WTC11 (cell line): ENCODE measurements at regions not wholly inside any gene's neighbourhood (a gene's known extent, or its start where the extent isn't known, plus 50 kb on each side); places are given as distances from the start of the nearest gene placed in this dataset.
"Not testable (repeated sequence)": the region's sequence is repeated elsewhere in the genome, so short reads cannot be mapped to it uniquely, and the experiment has no call there.

Source experiments
- ATAC-seq: fragments of 200-7000 bp; cut with Tn5 transposase; 2 replicates; pipeline ENCODE4 v1.10.0; 2021; ENCODE audit warnings: mild to moderate bottlenecking, moderate library complexity
- CTCF ChIA-PET: fragments of 300-600 bp; sonication (Branson Sonifier 250); formaldehyde crosslinking; loops from one replicate; lab custom pipeline; 2021; ENCODE audit warnings: antibody characterized with exemption; lab: Charles Lee
- POLR2A ChIA-PET: fragments of 350-600 bp; sonication (Branson Sonifier 250); formaldehyde crosslinking; loops from one replicate; lab custom pipeline; 2021; ENCODE audit warnings: antibody characterized with exemption; lab: Charles Lee
- DNase-seq: peaks from one replicate; pipeline ENCODE4 v3.0.0; 2021; ENCODE audit warnings: low spot score
- H3K27ac Mint-ChIP-seq: 2 replicates; pipeline ENCODE4 v1.8.0; 2021; ENCODE audit warnings: mixed read lengths
- H3K27me3 Mint-ChIP-seq: 2 replicates; pipeline ENCODE4 v1.8.0; 2021; ENCODE audit warnings: low read depth, mild to moderate bottlenecking, moderate library complexity, mixed read lengths
- H3K36me3 Mint-ChIP-seq: 2 replicates; pipeline ENCODE4 v1.8.0; 2021; ENCODE audit warnings: mixed read lengths
- H3K4me1 Mint-ChIP-seq: 2 replicates; pipeline ENCODE4 v1.8.0; 2022; ENCODE audit warnings: mixed read lengths
- H3K4me3 Mint-ChIP-seq: 2 replicates; pipeline ENCODE4 v1.8.0; 2021; ENCODE audit warnings: mild to moderate bottlenecking, moderate library complexity, mixed read lengths
- H3K9me3 Mint-ChIP-seq: 2 replicates; pipeline ENCODE4 v1.8.0; 2021; ENCODE audit warnings: mixed read lengths

DNA sequence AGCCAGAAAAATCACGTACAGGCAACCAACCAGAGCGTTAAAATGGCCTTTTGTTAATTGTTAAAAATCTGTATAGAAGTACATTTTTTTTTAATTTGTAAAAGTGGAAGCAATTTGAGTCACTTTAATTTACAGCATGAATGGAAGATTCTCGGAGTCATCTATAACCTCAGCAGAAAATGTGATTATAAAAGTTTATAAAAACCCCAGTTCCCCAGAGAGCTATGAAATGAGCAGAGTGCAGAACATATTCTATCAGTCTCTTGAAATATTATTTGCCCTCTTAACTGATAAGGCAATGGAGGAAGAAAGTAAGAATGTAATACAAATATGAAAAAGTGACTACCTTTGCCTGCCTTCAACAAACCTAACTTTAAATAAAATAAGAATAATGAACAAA is 224.7 kb downstream of the BCL2L11 start:
- DNase-seq, H3K27me3 Mint-ChIP-seq, H3K4me1 Mint-ChIP-seq, H3K4me3 Mint-ChIP-seq, H3K9me3 Mint-ChIP-seq, H3K27ac Mint-ChIP-seq, CTCF ChIA-PET, POLR2A ChIA-PET, H3K36me3 Mint-ChIP-seq, ATAC-seq: not testable (repeated sequence)

DNA sequence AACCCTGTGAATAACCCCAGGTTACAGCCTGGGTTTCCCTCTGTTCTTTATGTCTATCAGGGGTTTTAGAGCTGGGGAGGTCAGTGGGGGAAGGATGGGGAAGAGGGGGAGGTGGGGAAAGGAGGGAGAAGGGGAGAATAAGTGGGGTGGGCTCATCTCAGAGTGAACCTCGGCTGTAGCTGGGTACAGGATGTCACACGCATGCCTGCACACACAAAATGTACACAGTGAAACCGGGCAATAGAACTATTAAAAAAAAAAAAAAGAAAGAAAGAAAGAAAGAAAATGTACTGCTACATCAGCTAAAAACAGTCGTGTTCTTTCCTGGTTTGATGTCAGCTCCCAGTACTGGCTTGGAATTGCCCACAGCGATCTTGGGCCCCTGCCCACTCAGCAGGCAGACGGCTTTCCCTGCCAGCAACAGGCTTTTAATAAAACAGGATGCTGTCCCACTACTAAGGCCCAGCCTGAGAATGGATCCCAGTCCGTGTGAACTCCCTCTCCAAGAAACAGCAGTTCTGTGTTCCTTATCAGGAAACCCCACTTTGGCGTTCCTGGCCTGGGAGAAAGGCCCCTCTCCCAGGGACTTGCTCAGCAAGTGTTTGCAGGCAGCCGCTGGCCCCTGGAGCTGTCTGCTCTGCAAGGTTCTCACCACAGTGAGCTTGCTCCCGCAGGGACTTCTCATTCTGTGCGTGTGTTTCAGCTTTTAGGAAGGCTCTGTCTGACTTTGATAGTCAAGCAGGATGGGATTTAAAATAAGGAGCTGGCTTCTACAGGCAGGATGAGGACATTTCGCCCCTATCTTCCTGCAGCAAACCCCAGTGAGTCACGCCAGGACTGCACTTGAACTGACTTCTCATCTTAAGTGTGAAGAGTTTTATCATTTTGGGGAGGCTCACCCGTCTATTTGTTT is 225.6 kb downstream of the BCL2L11 start:
- H3K4me3 Mint-ChIP-seq, POLR2A ChIA-PET, H3K27me3 Mint-ChIP-seq, H3K27ac Mint-ChIP-seq, DNase-seq, H3K4me1 Mint-ChIP-seq, CTCF ChIA-PET, H3K9me3 Mint-ChIP-seq, H3K36me3 Mint-ChIP-seq: not testable (repeated sequence)
- peak; percentile 60 for ATAC-seq

DNA sequence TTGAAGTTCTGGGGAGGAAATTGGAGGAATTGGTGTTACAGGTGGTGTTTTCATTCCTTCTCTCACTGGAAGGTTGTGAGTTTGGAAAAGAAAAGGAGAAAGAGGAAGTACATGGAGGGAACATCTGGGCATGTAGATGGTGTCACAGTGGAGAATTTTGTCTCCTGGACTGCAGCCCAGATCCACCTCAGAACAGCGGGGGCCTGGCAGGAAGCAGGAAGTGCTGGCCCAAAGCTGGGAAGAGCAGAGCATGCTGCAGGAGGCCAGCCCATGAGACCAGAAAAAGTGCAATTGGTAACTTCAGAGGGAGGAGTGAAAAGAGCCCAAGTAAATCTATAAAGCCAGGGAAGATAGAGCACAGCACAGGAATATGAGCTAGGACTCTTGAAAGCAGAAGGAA is 227.0 kb downstream of the BCL2L11 start:
- H3K4me1 Mint-ChIP-seq, POLR2A ChIA-PET: not testable (repeated sequence)

DNA sequence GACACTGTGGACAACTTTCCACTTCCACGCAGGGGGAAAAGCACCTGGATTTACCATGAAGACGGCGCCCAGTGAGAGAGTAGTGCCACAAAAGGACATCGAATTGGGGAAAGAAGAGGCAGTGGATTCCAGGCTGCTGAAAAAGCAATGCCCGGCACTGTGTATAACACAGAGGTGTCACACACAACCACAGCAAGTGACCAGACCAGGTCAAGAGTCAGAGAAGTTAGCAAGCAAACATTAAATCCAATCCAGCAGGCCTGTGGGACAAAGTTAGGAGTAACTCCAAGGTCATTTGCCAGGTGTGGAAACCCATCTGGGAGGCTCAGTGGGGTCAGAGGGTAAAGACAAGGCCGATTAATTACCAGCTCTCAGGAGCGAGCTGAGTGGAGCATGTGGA is 227.6 kb downstream of the BCL2L11 start:
- H3K36me3 Mint-ChIP-seq, ATAC-seq, H3K4me1 Mint-ChIP-seq, H3K9me3 Mint-ChIP-seq, POLR2A ChIA-PET, DNase-seq, H3K27me3 Mint-ChIP-seq, H3K27ac Mint-ChIP-seq, CTCF ChIA-PET, H3K4me3 Mint-ChIP-seq: not testable (repeated sequence)

More for the DNA sequence above, 227.0 kb downstream of the BCL2L11 start:
- H3K9me3 Mint-ChIP-seq, H3K4me3 Mint-ChIP-seq, ATAC-seq, H3K36me3 Mint-ChIP-seq, H3K27me3 Mint-ChIP-seq, H3K27ac Mint-ChIP-seq, DNase-seq, CTCF ChIA-PET: not testable (repeated sequence)

DNA sequence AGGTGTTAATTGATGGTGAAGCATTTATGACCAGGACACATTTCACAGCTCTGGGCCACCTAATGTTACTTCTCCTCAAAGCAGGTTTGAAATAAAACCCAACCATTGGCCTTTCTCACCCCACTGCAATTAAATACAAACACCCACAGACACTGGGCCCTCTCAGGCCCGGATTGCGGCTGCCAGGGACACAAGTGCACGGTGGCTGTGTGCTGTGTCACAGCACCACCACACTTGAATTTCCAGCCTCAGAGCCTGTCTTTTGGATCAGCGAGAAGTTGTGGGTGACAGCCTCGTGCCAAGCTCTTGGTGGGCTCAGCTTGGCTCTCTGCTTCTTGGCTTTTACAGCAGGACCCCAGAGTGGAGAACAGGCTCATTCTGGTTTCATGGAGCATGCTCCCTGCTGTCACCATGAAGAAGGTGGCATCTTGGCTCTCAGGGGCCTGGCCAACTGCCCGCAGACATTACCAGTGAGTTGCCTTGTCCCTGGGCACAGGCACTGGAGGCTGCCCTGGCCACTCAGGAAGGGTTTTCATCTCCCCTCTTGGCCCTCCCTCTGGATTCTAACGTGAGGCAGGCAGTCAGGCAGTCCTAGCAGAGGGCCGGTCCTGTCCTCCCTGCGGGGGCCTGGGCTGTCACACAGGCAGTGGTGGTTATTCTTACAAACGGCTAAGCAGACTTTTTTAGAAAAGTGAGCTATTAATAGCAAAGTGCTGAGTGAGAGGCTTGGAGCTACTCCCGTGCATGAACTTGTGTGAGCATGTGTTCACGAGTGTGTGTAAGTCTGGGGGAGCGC is 234.5 kb downstream of the BCL2L11 start:
- ATAC-seq, H3K36me3 Mint-ChIP-seq, H3K4me1 Mint-ChIP-seq, H3K9me3 Mint-ChIP-seq, DNase-seq, H3K27me3 Mint-ChIP-seq, H3K27ac Mint-ChIP-seq, H3K4me3 Mint-ChIP-seq, CTCF ChIA-PET, POLR2A ChIA-PET: not testable (repeated sequence)

DNA sequence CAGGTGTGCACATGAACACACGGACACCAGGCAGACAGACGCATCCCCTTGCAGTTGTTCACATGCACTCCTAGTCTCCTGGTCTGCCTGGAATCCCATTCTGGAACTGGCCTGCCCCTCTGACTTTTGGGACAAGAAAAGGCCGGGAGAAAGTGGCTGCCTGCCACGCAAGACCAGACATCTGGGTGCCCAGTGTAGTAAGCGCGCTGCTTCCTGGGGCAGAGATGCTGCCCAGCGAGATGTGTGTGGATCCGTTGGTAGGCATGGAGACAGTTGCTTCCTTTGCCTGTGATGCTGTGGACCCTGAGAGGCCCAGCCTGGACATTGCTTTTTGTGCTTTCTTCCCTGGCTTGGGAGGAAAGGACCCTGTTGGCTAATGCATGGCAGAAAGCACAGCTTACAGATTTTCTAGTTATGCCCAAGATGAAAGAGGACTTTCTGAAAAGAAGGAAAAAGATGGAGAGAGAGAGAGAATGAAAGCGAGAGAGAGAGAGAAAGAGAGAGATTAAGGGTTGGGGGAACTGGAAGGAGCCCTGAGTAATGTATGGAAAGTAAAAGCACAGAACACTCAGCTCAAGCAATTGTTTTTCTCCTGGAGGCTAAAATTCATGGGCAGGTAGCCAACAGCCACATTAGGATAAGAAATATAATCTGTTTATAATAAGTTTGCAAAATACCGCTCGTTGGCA is 235.3 kb downstream of the BCL2L11 start:
- CTCF ChIA-PET, H3K36me3 Mint-ChIP-seq, DNase-seq, H3K4me1 Mint-ChIP-seq, ATAC-seq, H3K4me3 Mint-ChIP-seq, H3K27me3 Mint-ChIP-seq, H3K27ac Mint-ChIP-seq, H3K9me3 Mint-ChIP-seq, POLR2A ChIA-PET: not testable (repeated sequence)

DNA sequence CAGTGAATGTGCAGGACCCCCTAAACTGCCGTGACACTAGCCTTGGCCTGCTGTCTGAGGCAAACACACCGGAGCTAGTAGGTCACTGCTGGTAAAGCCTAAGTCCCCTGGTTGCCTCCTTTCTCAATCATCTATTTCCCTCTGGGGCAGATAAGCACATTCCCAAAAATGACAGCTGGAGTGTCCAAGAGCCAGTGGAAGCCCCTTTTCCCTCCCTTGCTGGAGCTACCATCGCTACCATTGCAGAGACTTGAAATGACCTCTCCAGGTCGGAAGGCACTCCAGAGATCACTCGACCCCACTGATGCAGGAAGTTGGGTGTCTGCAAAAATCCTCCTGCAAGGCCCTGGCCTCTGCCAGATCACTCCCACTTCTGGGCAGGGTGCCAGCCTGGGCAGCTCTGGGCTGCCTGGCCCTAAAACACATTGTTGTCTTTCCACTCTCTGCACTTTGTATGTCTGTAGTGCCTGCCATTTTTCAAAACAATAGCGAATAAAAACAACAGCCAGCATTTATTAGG is 235.9 kb downstream of the BCL2L11 start:
- H3K27ac Mint-ChIP-seq, DNase-seq, CTCF ChIA-PET: not testable (repeated sequence)

DNA sequence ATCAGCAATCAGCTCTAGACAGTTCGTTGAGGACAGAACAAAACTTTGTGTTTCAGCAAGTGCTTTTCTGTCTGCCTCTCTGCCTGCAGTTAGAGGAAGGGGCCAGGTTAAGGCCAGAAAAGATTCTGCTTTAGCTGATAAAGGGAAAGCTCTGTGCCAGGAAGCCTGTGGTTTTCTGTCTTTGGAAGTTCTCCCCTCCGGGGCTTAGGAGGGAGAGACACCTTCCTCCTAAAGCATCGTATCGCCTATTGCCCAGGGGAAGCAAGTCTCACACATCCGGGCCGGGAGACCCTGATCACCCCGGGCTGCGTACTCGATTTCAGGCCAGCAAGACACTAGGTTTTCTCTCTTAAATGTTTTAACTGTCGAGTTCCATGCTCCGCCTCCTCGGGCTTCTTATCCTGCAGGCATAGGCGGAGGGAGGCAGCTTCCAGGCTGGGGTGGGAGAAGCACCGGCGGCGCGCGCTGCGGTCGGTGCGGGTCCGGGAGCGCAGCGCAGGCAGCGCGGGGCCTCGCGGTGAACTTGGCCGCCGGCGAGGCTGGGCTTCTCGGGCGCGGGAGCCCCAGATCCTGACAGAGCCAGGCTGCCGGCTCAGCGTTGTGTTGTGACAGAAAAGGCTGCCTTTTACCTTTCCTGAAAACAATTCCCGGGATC is 245.4 kb downstream of the BCL2L11 start:
- H3K27ac Mint-ChIP-seq, H3K36me3 Mint-ChIP-seq, POLR2A ChIA-PET, CTCF ChIA-PET, H3K9me3 Mint-ChIP-seq, H3K4me1 Mint-ChIP-seq: not testable (repeated sequence)
- ATAC-seq (peak; percentile 92), DNase-seq (peak; percentile 56)
- H3K4me3 Mint-ChIP-seq, result peak overlapping the region; percentile 39; the same call in 1 of the 2 replicates
- H3K27me3 Mint-ChIP-seq, result peaks cover 16% of the 10 kb centered on the region

More for the DNA sequence above, 235.9 kb downstream of the BCL2L11 start:
- H3K36me3 Mint-ChIP-seq, H3K4me3 Mint-ChIP-seq, H3K9me3 Mint-ChIP-seq, ATAC-seq, H3K4me1 Mint-ChIP-seq, H3K27me3 Mint-ChIP-seq, POLR2A ChIA-PET: not testable (repeated sequence)

DNA sequence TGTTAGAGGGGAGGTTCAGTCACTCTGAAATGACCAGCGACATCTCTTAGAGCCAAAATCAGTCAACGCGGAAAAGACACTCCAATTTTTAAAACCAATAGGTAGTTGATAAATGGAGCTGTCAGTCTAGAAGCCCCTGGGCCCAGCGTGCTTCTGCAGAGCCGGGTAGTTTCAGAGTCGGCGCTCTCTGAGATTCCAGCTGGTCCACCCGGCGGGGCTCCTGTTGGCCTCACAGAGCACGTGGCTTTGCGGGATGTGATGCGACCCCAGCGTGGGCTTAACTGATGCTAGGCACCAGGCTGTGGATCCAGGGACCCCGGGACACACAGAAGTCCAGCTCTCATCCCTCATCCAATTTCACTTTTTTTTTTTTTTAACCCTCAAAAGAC is 245.9 kb downstream of the BCL2L11 start:
- H3K27me3 Mint-ChIP-seq, result peaks cover 16% of the 10 kb centered on the region
- not testable (repeated sequence) for H3K9me3 Mint-ChIP-seq

DNA sequence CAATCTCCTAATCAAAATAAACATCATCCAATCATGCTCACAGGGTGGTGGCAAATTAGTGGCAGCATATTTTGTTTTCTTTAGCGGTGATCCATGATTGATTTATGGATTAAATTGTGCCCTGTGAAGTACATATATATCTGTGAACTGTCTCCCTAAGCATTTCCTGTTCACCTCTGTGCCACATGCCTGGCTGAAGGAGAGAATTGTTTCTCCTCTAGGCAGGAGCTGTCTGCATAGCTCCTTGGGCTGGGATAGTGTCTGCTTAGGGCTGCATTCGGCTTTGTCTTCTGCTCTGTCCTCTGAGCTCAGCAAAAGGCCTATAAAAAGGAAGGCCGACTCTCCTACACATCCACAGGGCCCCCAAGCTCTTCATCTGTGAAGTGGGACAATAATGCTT is 246.4 kb downstream of the BCL2L11 start:
- H3K9me3 Mint-ChIP-seq, H3K4me3 Mint-ChIP-seq, H3K4me1 Mint-ChIP-seq, DNase-seq, POLR2A ChIA-PET, H3K36me3 Mint-ChIP-seq, H3K27ac Mint-ChIP-seq, CTCF ChIA-PET, ATAC-seq: not testable (repeated sequence)
- peaks cover 16% of the 10 kb centered on the region for H3K27me3 Mint-ChIP-seq

More for the DNA sequence above, 245.9 kb downstream of the BCL2L11 start:
- DNase-seq, H3K4me1 Mint-ChIP-seq, POLR2A ChIA-PET, H3K36me3 Mint-ChIP-seq, H3K27ac Mint-ChIP-seq, CTCF ChIA-PET: not testable (repeated sequence)
- 0 out of 2 replicates have a peak overlapping the region, but pooled peaks have one; percentile 39 for H3K4me3 Mint-ChIP-seq
- peak; percentile 64 for ATAC-seq

DNA sequence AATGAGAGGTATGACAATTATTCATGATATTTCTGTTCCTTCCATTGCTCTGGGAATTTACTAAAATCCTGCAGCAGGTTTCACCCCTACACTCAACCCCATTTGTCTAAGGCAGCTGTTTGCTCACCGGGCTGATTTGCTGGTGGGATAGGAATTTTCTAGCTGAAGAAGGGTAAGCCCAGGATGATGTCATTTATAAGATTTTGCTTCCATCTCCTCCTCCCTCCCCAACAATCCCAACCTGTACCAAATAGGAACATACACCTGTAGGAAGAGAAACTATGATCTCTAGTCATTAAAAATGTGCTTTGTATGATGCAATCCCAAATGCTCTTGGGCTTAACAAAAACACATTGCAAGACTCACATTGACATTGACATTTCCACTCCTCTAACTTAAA is 247.2 kb downstream of the BCL2L11 start:
- ATAC-seq, POLR2A ChIA-PET, H3K27ac Mint-ChIP-seq, DNase-seq, H3K4me3 Mint-ChIP-seq, H3K36me3 Mint-ChIP-seq, H3K9me3 Mint-ChIP-seq, CTCF ChIA-PET, H3K4me1 Mint-ChIP-seq: not testable (repeated sequence)
- peaks cover 16% of the 10 kb centered on the region for H3K27me3 Mint-ChIP-seq
